Testis (tissue), 2 donors: ENCODE measurements at regions not wholly inside any gene's neighbourhood (a gene's known extent, or its start where the extent isn't known, plus 50 kb on each side); places are given as distances from the start of the nearest gene placed in this dataset.

Experiments
- DNase-seq: peaks from one replicate; pipeline ENCODE4 v3.0.0-alpha.2; 2019
- H3K27ac ChIP-seq, 2 donors: fragments of 200-600 bp; sonication (generic); one replicate each; pipeline ENCODE4 v1.5.1; 2019
- H3K27me3 ChIP-seq: fragments of 200-600 bp; sonication (generic); one replicate; pipeline ENCODE4 v1.5.1; 2019
- H3K36me3 ChIP-seq: fragments of 200-600 bp; sonication (generic); one replicate; pipeline ENCODE4 v1.5.1; 2017; ENCODE audit warnings: low read depth; ENCODE audit errors: missing control alignments
- H3K4me1 ChIP-seq: fragments of 200-600 bp; sonication (generic); one replicate; pipeline ENCODE4 v1.5.1; 2019
- H3K4me3 ChIP-seq, 2 donors: fragments of 200-600 bp; sonication (generic); one replicate each; pipeline ENCODE4 v1.5.1; 2017 to 2019
- H3K9me3 ChIP-seq: fragments of 200-600 bp; sonication (generic); one replicate; pipeline ENCODE4 v1.5.1; 2017
- CTCF ChIP-seq, 3 experiments: fragments of 450-650 bp in 2 of 3; fragments of 200-600 bp in 1 of 3; sonication (generic) in 1 of 3; IDR thresholded peaks; one replicate each; pipeline ENCODE4 v1.5.1; 2016 to 2019; ENCODE audit warnings: antibody characterized with exemption in 3 of 3, mild to moderate bottlenecking in 2 of 3, moderate library complexity in 1 of 3
- POLR2A ChIP-seq: fragments of 450-650 bp; IDR thresholded peaks from one replicate; pipeline ENCODE4 v1.6.1; 2017; ENCODE audit warnings: antibody characterized with exemption, mild to moderate bottlenecking, moderate library complexity
- WGBS, 2 donors: methylation state at CpG; one replicate each; pipeline ENCODE4 v1.1.5; 2018; 5-methylcytosine and 5-hydroxymethylcytosine counted together
- intact Hi-C: fragments of 100-400 bp; cut with DNase I; formaldehyde crosslinking; loops from one replicate; pipeline ENCODE4 v1.15.1; 2023; ENCODE audit warnings: low total_unique reads

GRCh38 chr7:131880078-131880477 lies 323.6 kb upstream of the PODXL start:
- WGBS, 2 donors, result 83 to 100% methylated on average over 2 of the region's 2 CpGs
- no peaks in the 10 kb centered on the region for H3K4me1 ChIP-seq
- no peak overlapping the region for H3K27ac ChIP-seq
- DNase-seq, result no peak
- no peaks in the 10 kb centered on the region for H3K9me3 ChIP-seq
- intact Hi-C loops, result no loop called here
- H3K36me3 ChIP-seq, result no peaks in the 10 kb centered on the region
- TF ChIP-seq POLR2A (no peak), CTCF (IDR thresholded peaks at IDR 0.05) (no peak)
- no peak overlapping the region for H3K4me3 ChIP-seq
- H3K27me3 ChIP-seq, result no peaks in the 10 kb centered on the region

GRCh38 chr7:131879424-131879823 lies 323.0 kb upstream of the PODXL start:
- Histone ChIP-seq H3K36me3 (no peaks in the 10 kb centered on the region), H3K4me1 (no peaks in the 10 kb centered on the region), H3K4me3 (no peak overlapping the region), H3K9me3 (no peaks in the 10 kb centered on the region), H3K27ac (no peak overlapping the region), H3K27me3 (no peaks in the 10 kb centered on the region)
- intact Hi-C loops, result no loop called here
- 91 to 95% methylated on average over 4 of the region's 4 CpGs for WGBS, 2 donors
- TF ChIP-seq CTCF (IDR thresholded peaks at IDR 0.05) (no peak), POLR2A (no peak)
- DNase-seq, result no peak

GRCh38 chr7:131878777-131879176 lies 322.3 kb upstream of the PODXL start:
- 77 to 86% methylated on average over 2 of the region's 2 CpGs for WGBS, 2 donors
- TF ChIP-seq POLR2A (no peak), CTCF (IDR thresholded peaks at IDR 0.05) (no peak)

GRCh38 chr7:131873581-131873980 lies 317.2 kb upstream of the PODXL start:
- no peak for TF ChIP-seq POLR2A
- no peak for TF ChIP-seq CTCF (IDR thresholded peaks at IDR 0.05)
- no peak overlapping the region for H3K4me3 ChIP-seq
- DNase-seq, result no peak
- H3K4me1 ChIP-seq, result no peaks in the 10 kb centered on the region
- 63 to 74% methylated on average over 6 of the region's 6 CpGs for WGBS, 2 donors
- H3K36me3 ChIP-seq, result no peaks in the 10 kb centered on the region
- H3K27me3 ChIP-seq, result no peaks in the 10 kb centered on the region
- H3K27ac ChIP-seq, result no peak overlapping the region
- H3K9me3 ChIP-seq, result no peaks in the 10 kb centered on the region
- intact Hi-C loops, result no loop called here

More at GRCh38 chr7:131878777-131879176, 322.3 kb upstream of the PODXL start:
- DNase-seq, result no peak
- no peaks in the 10 kb centered on the region for H3K27me3 ChIP-seq
- H3K4me1 ChIP-seq, result no peaks in the 10 kb centered on the region
- H3K4me3 ChIP-seq, result no peak overlapping the region
- no peaks in the 10 kb centered on the region for H3K9me3 ChIP-seq
- no peaks in the 10 kb centered on the region for H3K36me3 ChIP-seq
- intact Hi-C loops, result no loop called here
- H3K27ac ChIP-seq, result no peak overlapping the region

GRCh38 chr7:131869986-131870385 lies 313.6 kb upstream of the PODXL start:
- Histone ChIP-seq H3K9me3 (no peaks in the 10 kb centered on the region), H3K4me1 (no peaks in the 10 kb centered on the region), H3K27me3 (no peaks in the 10 kb centered on the region), H3K4me3 (no peak overlapping the region), H3K27ac (no peak overlapping the region), H3K36me3 (no peaks in the 10 kb centered on the region)
- no peak for DNase-seq
- intact Hi-C loops, result no loop called here
- 80 to 92% methylated on average over 1 of the region's 1 CpG for WGBS, 2 donors
- TF ChIP-seq POLR2A (no peak), CTCF (IDR thresholded peaks at IDR 0.05) (no peak)
